ENCODE measurements at regions not wholly inside any gene's neighbourhood (a gene's known extent, or its start where the extent isn't known, plus 50 kb on each side); places are given as distances from the start of the nearest gene placed in this dataset.
A peak's percentile ranks its signal among the peaks of the same experiment; 100 is the strongest.
"Not testable (repeated sequence)": the region's sequence is repeated elsewhere in the genome, so short reads cannot be mapped to it uniquely, and the experiment has no call there.

DNA sequence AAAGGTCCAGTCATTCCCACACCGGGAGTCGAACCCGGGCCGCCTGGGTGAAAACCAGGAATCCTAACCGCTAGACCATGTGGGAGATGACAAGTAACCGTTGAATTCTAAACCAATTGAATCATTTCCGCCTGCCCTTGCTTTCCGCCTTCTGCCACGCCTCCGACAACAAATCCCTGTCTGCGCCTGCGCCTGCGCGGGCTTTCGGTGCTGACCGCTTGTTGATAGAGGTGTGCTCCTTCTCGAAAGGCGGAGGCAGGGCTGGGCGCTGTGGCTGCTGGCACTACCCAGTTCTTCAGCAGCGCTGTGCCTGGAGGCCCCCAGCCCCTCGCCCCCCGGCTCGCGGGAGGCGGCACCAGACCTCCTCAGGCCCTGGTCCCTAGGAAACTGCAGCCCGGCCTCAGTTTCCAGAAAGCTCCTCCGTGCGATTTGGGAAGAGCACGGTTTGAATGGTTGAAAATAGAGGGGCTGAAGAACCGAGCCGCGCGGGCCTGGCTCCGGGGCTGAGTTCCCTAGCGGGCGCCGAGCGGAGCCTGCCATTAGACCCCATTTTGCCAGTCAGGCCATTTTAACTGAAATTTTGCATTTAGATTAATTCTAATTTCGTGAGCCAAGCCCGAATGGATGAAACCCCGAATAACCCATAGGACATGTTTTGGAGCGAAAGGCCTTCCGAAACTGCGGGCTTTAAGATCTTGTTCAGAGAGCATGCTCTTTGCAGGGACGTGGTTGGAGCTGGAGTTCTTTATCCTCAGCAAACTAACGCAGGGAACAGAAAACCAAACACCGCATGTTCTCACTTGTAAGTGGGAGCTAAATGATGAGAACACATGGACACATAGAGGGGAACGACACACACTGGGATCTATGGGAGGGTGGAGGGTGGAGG, 219.3 kb upstream of the ATP10A start:
- peak; percentile 91 for DNase-seq (ENCODE audit: low read depth, low spot score)

DNA sequence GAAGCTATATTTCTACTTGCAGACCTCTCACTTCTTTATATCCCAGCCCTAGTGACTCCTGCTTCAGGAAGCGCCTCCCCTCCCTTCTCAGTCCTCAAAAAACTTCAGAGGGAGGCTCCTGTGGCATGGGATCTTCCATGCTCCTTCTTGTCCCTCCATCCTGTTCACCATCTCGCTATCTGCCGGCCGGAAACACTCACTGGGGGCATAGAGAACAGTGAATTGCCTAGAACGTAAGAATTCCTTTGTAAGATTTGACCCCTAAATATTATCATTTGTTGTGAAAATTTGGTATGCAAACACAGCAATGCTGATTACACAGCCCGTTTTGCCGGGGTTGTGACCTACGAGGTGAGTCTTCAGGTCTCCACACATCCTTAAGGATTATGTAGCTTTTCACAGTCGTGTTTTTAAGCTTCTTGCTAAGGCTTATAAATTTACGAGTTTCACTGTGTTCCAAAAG, 218.7 kb upstream of the ATP10A start:
- DNase-seq (ENCODE audit: low read depth, low spot score): no peak

- DNase-seq (ENCODE audit: low read depth, low spot score): no peak
Observed at GRCh38 chr15:26075770-26076169, 212.6 kb upstream of the ATP10A start.

- no peak for DNase-seq (ENCODE audit: low read depth, low spot score)
Observed at GRCh38 chr15:26073430-26074333, 210.6 kb upstream of the ATP10A start.

- DNase-seq (ENCODE audit: low read depth, low spot score): no peak
Observed at GRCh38 chr15:26070095-26070532, 207.0 kb upstream of the ATP10A start.

- no peak for DNase-seq (ENCODE audit: low read depth, low spot score)
Observed at GRCh38 chr15:26069231-26069641, 206.1 kb upstream of the ATP10A start.

DNA sequence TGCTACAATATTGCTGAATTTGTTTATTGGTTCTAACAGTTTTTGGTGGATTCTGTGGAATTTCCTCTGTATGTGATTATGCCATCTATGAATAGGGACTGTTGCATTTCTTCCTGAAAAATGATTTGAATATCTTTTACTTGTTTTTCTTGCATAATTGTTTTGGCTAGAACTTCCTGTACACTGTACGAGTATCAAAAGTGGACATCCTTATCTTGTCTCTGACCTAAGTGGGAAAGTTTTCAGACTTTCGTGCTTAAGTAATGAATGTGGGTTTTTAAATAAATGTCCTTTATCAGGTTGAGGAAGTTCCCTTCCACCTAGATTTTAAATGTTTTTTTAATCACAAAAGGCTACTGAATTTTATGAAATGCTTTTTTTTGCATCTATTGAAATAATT, 203.8 kb upstream of the ATP10A start:
- DNase-seq (ENCODE audit: low read depth, low spot score): no peak

- DNase-seq (ENCODE audit: low read depth, low spot score): no peak
Observed at GRCh38 chr15:26065723-26066122, 202.6 kb upstream of the ATP10A start.

DNA sequence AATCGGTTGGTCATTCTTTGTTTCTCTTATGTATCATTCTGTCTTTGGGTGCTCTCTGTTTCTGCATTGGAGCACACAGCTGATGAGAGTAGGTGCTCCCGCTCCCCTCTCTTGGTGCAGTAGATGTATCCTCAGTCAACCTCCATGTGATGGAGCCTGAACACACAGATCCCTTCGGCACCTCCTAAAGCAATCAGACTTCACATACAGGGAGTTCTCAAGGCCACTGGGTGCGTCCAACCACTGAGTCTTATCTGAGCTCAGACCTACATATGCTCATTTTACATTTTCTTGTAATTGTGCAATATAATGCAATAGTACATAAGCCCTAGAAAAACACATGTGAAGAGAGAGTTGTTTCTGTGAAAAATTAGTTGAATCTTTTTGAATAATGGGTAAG, 198.1 kb upstream of the ATP10A start:
- DNase-seq (ENCODE audit: low read depth, low spot score): no peak

DNA sequence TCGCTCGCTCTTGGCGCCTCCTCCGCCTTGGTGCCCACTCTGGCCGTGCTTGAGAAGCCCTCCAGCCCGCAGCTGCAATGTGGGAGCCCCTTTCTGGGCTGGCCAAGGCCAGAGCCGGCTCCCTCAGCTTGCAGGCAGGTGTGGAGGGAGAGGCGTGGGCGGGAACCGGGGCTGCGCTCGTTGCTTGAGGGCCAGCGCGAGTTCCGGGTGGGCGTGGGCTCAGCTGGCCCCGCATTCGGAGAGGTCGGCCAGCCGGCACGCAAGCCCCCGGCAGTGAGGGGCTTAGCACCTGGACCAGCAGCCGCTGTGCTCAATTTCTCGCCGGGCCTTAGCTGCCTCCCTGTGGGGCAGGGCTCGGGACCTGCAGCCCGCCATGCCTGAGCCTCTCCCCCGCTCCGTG, 193.6 kb upstream of the ATP10A start:
- DNase-seq (ENCODE audit: low read depth, low spot score): not testable (repeated sequence)

DNA sequence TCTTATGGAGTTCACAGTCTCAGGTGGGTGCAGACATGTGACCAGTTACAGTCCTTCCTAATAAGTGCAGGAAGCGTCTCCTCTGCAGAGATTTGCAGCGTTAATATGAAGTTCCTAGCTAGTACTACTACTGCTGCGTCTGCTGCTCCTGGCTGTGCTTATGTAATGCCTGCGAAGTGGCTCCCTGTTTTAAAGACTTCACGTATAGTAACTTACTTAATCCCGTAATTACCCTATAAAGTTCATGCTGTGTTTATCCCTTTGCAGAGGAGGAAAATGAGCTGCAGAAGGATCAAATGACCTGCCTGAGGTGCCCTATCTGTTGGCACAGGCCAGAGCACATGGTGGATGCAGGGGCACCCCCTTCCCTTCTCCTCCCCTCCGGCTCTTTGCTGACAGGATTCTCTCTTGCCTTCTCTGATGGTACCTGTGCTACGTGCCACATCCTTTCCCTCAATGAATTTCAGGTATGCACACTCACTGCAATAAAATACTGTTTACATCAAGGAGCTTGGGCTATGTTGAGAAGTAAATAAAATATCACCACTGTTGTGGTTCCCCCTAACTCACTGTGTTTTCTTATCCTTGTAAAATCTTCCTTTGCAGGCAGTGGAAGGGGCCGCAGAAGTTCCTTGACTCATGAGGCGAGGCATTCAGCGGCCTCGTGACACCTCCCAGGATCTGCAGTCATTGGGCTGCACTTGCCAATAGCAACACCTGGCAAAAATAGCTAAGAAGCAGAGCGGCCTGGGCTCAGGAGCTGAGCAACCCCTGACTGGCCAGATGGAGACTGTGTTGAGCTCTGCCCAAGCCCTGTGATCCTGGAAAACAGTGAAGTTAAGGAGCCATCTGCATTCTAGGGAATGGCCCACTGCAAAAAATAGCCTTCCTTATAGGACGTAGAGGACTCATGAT, 188.9 kb upstream of the ATP10A start:
- no peak for DNase-seq (ENCODE audit: low read depth, low spot score)

GRCh38 chr15:26050984-26051383, 187.9 kb upstream of the ATP10A start:
- no peak for DNase-seq (ENCODE audit: low read depth, low spot score)

DNA sequence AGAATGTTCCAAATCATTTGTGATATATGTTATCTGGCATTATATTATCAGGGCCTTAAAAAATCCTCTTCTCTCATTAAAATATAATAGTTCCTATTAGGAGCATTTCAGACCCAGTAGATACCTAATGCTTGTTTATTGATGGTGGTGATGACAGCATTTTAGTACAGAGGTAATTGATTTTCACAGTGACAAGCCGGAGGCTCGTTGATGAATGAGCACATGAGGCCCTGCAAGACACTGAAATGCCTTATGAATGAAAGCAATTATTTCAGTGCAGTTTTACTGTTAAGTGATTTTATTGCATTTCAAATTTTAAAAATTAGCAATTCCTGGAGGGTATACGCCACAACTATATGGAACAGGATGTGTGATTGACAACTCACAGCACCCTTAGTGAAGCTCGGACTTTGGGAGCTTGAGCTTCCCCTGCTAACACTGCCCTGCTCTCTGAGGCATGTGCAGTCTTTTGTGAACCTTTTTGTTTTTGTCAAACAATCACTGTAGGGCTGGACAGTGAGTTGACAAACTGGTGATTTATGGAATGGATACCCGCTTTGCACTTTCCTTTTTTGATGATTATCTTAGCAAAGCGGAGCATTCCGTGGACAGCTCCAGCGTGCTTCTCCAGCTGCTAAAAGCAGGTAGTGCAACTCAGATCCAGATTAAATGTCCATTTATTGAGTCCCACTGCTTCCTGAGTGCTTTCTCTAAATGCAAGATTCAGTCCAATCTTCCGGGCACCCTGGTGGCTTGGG, 187.0 kb upstream of the ATP10A start:
- no peak for DNase-seq (ENCODE audit: low read depth, low spot score)

GRCh38 chr15:26048669-26049068, 185.5 kb upstream of the ATP10A start:
- no peak for DNase-seq (ENCODE audit: low read depth, low spot score)

DNA sequence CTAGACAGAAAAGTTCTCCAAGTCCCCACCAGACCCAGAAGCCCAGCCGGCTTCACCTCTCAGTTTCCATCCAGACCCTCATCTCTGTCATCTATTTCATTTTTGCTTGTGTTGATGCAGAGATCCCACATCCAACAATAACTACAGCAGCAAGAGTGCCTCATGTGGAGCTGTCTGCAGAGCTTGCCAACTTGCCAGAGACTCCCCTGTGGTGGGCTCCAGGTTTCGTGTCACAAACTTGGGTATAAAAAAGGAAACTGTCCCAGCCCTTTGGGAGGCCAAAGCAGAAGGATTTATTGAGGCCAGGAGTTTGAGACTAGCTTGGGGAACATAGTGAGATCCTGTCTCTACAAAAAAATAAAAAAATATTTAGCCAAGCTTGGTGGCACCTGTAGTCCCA, 182.4 kb upstream of the ATP10A start:
- no peak for DNase-seq (ENCODE audit: low read depth, low spot score)

DNA sequence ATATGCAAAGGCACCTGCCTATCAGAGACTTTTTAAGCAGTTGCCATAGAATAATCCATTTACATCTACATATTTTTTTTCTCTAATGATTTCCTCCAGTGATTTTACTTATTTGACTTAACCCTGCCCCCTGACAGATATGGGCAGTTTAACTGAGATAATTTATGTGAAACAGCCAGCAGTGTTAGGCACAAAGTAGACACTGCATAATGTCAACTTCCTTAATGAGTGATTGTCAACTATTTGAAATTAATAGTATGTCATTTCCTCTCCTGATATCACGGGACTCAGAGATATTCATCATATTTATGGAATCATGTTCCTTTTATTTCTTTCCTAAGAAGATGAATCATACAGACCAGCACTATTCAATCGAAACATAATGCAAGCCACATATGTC, 179.9 kb upstream of the ATP10A start:
- DNase-seq (ENCODE audit: low read depth, low spot score): no peak

GRCh38 chr15:26038693-26039092, 175.6 kb upstream of the ATP10A start:
- DNase-seq (ENCODE audit: low read depth, low spot score): no peak

DNA sequence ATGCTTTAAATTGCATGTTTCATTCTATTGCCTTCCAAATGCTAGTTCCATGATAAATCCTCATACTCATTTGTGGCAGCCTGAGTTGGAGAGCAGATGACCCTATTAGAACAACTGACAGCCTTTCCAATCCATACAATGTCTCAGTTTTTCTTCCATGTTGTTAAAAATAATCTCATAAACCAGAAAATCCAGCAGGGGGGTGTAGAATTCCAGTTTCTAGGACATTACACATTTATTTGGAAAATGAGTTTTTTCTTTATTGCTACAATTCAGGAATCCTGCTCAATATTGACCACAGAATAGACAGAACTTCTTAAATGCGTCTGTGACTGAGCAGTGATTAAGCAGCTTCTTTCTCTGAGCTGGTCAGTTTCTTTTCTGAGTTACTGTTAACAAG, 174.2 kb upstream of the ATP10A start:
- no peak for DNase-seq (ENCODE audit: low read depth, low spot score)

GRCh38 chr15:26033493-26033892, 170.4 kb upstream of the ATP10A start:
- no peak for DNase-seq (ENCODE audit: low read depth, low spot score)

- DNase-seq (ENCODE audit: low read depth, low spot score): no peak
Observed at GRCh38 chr15:26032162-26032846, 169.2 kb upstream of the ATP10A start.

Data from smooth muscle cell of the brain vasculature (primary cell).